Right ventricle myocardium inferior (tissue), 1 donor: ENCODE measurements at regions not wholly inside any gene's neighbourhood (a gene's known extent, or its start where the extent isn't known, plus 50 kb on each side); places are given as distances from the start of the nearest gene placed in this dataset.
A peak's percentile ranks its signal among the peaks of the same experiment; 100 is the strongest.

Experiments
- ATAC-seq: fragments of 200-7000 bp; cut with Tn5 transposase; one replicate; pipeline ENCODE4 v1.9.1; 2020; ENCODE audit warnings: mild to moderate bottlenecking, moderate library complexity
- DNase-seq: peaks from one replicate; pipeline ENCODE4 v3.0.0; 2021; ENCODE audit errors: missing footprints
- intact Hi-C: fragments of 100-400 bp; cut with DNase I; formaldehyde crosslinking; loops from one replicate; pipeline ENCODE4 v1.11.0; 2022
- donor health status: DM: no; HTN: yes; CAD: no; lungs with severe emphysema.

DNA sequence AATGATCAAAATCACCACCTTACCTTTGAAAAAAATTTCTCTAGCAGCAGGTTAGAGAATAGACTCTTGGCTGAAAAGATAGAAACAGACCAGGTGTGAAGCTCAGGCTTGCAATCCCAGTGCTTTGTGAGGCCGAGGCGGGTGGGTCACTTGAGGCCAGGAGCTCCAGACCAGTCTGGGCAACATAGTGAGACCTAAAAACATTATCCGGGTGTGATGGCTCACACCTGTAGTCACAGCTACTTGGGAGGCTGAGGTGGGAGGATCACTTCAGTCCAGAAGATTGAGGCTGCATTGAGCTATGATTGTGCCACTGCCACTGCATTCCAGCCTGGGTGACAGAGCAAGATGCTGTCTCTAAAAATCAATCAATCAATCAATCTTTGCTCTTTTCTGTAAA is 105.3 kb upstream of the TBX3 start:
- DNase-seq (no peak), ATAC-seq (no peak)
- intact Hi-C loops = no loop called here

DNA sequence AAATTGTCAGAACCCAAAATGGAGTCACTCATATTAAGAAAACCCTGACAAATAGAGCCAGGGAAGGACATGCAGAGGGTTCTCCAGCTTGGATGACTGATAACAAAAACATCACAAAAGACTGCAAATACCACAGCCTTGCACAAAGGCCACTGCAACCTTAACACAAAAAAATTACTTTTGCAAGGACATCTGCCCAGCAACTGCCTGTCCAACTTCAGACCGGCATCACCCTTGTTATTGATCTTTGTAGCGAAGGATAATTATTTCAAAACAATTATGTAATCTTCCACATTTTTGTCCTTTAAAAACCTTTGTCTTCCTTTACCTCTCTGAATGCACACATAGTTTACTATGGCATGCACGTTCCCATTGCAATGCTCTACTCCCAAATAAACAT is 100.6 kb upstream of the TBX3 start:
- intact Hi-C loops = no loop called here
- DNase-seq = no peak

DNA sequence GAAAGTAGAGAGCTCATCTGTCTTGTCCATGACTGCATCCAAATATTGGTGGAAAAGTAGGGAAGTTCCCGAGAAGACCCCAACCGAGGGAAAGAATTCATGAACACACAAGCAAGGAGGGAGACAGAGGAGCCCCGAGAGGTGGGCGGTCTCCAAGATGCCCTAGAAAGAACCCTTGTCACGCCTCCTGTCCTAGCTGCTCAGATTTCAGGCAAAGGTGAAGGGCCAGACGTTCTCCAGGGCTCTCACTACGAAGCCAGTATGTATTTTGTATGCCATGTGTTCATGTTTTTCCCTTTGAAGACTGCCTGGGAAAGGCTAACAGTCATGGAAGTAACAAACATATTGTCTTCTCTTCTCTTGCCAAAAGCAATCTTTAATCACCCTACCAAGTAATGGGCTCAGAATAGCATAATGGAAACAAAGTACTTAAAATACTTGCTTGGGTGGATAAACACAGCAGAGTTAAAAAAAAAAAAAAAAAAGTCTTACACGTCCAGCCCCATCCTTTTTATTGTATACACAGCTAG is 99.2 kb upstream of the TBX3 start:
- ATAC-seq (no peak), DNase-seq (no peak)
- intact Hi-C loops = no loop called here

More for the DNA sequence above, 100.6 kb upstream of the TBX3 start:
- no peak for ATAC-seq

DNA sequence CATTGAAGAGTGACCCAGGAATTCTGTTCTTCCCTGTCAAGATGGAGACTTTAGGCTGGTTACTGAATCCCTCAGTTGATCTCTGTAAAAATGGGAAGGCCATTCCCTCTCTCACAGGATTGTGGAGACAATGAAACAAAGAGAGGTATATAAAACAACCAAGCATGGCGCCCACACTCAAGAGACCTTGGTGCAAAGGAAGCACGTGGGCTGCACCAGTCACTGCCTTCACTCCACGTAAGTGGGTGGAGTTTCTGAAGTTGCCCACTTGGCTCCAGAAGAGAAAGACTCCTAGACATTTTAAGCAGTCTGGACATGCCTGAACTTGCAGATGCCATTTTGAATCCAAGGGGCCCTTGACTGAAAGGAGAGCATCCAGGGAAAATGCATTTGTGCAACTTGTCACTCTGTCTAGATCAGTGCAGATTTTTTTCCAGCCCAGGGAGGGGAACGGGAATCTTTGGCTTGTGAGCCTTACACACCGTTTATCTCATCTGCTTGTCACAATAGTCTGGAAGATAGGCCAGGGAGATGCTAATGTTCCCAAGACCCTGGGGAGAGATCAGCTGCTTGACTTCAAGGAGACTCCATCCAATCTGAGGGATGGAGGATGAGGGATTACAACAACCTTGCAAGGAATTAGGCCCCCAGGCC is 96.9 kb upstream of the TBX3 start:
- DNase-seq (no peak), ATAC-seq (no peak)
- intact Hi-C loops = no loop called here

DNA sequence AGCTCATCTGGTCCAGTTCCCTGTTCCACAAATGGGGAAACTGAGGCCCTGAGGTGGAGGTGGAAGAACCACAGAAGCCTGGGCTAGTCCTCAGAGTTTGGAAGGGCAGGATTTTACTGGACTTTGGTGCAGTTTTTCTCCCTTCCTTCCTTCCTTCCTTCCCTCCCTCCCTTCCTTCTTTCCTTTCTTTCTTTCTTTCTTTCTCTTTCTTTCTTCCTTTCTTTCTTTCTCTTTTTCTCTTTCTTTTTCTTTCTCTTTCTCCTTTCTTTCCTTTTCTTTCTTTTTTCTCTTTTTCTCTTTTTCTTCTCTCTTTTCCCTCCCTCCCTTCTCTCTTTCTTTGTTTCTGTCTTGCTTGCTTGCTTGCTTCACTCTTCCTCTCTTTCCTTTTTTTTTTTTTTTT is 95.7 kb upstream of the TBX3 start:
- intact Hi-C loops = no loop called here
- no peak for ATAC-seq
- DNase-seq = no peak

DNA sequence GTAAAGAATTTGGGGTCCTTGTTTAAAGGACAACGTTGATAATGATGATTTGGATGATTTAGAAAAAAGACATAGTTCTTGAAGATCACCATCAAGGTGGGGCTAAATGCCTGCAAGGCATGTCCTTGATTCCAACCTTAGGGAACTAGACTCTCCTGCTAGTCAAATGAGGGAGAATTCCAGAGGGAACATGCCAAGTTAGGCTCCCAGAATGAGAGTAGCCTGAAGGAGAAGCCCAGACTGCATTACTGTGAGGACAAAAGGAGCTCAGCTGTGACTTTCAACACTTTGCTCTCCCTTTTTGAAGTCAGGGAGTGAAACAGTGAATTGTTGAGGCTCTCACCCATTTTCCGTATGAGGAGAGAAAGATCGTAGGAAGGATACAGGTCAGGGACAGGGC is 95.2 kb upstream of the TBX3 start:
- no peak for ATAC-seq
- DNase-seq = no peak
- intact Hi-C loops = no loop called here

DNA sequence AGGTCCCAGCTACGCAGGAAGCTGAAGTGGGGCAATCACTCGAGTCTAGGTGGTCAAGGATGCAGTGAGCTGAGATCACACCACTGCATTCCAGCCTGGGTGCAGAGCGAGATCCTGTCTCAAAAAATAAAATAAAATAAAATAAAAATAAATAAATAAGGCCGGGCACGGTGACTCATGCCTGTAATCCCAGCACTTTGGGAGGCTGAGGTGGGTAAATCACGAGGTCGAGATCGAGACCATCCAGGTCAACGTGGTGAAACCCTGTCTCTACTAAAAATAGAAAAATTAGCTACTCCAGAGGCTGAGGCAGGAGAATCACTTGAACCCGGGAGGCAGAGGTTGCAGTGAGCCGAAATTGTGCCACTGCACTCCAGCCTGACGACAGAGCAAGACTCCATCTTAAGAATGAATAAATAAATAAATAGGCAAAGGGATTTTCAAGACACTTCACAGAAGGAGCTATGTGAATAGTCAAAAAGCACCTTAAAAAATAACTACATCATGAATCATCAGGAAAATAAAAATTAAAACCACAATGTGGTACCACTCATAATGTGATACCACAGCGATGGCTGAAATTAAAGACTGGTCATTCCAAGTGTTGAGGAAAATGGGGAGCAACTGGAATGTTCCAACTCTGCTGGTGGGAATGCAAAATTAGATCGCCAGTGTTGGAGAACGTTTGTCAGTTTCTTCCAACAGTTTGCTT is 92.9 kb upstream of the TBX3 start:
- no peak for ATAC-seq
- intact Hi-C loops = no loop called here
- DNase-seq = no peak

DNA sequence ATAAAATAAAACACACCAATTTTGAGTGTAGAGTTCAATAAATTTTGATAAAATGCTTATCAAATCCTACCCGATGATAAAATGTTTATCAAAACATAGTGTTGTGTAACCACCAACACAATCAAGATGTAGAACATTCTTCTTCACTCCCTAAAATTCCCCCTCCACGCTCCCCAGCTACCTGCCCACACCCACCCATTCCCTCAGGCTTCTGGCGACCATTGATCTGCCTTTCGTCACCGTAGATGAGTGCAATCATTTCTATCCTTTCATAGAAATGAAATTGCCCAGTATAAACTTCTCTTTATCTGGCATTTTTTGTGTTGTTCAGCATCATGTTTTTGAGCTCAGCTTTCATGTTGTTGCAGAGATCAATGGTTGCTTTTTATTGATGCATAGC is 90.7 kb upstream of the TBX3 start:
- ATAC-seq = no peak
- no peak for DNase-seq
- intact Hi-C loops = no loop called here

DNA sequence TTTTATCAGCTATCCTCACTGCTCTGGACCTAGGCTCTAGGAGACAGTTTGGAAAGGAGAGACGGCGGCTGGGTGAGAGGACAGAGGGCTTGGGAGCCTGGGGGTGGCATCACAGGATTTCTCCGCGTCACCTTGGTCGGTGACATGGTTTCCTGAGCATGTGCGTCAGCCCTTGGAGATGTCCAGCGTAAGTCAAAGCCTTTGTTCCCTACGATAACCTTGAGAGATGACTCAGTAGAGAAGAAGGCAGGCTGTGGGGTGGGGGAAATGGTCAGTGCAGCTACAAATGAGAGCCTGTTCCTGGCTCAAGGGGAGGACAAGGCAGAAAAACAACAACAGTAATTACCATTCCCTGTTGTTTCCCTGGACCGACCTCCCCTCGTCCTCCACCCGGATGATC is 90.2 kb upstream of the TBX3 start:
- no peak for ATAC-seq
- intact Hi-C loops = no loop called here
- no peak for DNase-seq

DNA sequence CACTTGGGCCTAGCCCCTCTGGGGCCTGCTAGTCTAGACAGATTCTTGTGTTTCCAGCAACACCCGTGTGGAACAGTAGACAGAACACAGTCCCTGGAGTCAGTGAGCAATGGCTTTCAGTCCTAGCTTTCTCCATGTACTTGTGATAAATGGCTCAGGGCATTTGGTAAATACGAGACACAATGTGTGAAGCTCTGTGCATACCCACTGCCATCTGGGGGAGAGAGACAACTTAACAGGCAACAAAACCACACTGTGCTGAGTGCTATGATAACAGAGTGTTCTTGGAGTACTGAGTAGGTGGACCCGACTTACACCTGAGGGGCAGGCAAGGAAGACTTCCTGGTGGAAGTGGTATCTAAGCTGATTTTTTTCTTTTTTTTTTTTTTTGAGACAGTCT is 86.3 kb upstream of the TBX3 start:
- DNase-seq (no peak), ATAC-seq (no peak)
- intact Hi-C loops = no loop called here

DNA sequence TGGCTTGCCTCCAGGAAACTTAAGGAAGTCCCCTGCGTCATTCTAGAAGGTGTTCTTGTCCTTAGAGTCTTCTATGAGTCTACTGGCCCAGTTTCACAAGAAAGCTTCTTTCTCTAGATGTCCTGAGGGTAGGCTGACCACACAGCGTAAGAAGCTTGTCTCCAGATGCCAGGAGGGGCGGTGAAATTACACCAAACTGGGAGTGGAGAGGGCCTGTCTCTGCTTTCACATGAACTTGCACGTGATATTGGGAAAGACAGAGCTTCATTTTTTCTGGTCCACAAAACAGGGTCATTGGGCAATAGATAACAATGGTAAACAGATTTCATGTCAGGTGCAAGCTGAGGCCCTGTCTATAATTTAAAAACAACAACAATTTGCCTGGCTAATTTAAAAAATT is 85.7 kb upstream of the TBX3 start:
- intact Hi-C loops = no loop called here
- ATAC-seq (no peak), DNase-seq (no peak)

DNA sequence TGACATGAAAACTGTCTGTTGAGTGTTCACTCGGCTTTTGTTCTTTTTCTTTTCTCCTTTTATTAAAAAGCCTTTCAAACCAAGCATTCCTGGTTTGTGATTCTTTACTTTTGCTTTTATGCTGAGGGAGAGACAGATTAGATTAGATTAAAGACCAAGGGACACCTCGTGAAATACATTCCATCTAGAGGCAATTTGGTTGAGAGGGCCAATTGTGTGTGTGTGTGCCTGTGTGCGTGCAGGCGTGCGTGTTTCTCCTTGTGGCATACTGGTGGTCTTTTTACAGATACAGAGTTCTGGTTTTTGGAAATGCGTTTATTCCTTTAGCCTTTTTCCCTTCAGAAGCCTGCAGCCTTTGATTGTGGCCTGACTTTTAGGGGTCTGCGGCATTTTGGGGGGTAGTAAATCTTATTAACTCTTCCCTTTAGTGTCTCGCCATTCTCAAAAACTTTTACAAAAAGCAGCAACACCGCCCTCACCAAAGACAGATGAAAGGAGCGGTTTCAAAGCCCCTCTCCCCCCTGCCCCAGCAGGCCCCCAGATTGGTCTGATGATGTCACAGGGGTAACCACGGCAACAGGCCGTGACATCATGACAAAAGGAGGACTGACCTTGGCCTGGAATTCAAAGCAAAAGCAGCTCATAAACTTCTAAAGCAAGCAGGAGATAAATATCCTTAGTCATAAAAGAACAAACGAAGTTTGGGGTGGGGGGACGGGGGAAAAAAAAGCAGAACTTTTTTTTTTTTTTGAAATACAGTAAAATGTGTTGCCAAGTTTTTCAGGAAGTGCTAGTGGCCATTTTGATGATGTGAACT is 84.1 kb upstream of the TBX3 start:
- intact Hi-C loops = no loop called here
- no peak for ATAC-seq
- DNase-seq = no peak

DNA sequence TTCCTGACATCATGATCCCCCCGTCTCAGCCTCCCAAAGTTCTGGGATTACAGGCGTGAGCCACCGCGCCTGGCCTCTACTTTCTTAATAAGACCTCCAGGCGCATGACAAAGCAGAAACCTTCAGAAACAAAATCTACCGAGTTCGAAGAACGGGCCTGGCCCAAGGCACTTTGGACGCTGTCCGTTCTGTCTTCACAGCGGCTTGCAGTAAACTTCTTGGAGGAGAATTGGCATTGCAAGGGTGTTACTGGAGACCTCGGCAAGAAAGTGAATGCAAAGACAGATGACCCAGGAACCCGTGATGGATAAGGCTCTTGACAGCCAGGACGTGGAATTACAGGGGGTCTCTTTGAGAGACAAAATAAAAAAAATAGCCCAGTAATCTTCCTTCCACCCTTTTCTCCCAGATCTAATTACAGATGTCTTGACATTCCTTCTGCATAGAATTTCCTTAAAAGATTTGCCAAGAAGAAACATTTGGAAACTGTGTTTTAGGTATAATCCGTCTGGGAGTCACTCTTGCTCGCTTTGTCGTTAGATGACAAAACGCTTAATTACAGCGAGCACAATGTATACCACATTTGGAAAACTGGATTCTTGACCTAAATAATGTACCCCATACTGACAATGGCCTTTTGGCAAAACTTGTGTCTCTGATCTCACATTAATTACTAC is 83.2 kb upstream of the TBX3 start:
- no peak for DNase-seq
- no peak for ATAC-seq
- intact Hi-C loops = no loop called here

DNA sequence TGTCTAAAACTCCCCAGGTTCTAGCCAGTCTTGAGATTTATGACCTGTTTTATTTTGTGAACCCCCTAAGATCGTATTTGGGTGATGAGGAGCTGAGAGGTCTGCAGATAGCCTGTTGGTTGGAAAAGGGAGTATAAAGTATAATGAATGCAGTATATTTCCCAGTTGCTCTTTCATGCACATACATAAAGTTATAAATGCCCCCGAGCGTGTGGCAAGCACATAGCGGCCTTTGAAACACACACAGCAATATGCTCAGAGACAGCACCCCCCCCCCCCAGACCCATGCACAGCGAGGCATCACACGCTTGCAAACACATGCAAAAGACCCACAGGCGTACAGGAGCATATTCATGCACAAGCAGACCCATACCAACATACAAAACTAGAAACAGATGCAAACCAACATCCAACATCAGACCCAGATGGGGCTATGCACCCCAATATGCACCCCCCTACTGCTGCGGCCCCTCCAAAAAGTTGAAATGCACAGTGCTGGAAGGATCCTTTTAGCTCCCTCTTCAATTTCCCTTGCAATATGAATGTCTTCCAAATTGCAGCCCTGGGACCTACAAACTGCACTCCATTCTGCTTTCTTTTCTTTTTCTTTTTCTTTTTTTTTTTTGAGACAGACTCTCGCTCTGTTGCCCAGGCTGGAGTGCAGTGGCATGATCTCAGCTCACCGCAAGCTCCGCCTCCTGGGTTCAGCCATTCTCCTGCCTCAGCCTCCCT is 82.2 kb upstream of the TBX3 start:
- ATAC-seq = no peak
- intact Hi-C loops = no loop called here
- DNase-seq = no peak

DNA sequence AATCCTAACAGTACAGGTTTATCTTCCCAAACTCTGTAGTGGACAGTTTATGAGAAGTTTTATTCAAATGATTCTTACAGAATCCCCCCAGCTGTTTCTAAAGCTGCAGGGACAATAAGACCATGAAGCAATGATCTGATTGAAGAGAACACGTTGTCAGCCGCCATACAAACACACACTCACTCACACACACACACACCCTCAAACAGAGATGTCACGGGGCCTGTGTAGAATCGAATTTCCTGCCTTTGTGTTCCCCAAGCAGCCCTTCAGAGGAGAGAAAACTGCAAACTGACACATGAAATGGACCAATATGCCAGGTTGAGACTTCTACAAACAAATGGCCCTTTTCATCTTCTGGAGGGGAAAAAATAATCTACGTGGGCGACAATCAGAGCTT is 80.5 kb upstream of the TBX3 start:
- intact Hi-C loops = loop anchor here (5.0 kb wide), 1 partner anchor 33 kb away; no protein-coding TSS in a partner anchor
- DNase-seq (no peak), ATAC-seq (no peak)

DNA sequence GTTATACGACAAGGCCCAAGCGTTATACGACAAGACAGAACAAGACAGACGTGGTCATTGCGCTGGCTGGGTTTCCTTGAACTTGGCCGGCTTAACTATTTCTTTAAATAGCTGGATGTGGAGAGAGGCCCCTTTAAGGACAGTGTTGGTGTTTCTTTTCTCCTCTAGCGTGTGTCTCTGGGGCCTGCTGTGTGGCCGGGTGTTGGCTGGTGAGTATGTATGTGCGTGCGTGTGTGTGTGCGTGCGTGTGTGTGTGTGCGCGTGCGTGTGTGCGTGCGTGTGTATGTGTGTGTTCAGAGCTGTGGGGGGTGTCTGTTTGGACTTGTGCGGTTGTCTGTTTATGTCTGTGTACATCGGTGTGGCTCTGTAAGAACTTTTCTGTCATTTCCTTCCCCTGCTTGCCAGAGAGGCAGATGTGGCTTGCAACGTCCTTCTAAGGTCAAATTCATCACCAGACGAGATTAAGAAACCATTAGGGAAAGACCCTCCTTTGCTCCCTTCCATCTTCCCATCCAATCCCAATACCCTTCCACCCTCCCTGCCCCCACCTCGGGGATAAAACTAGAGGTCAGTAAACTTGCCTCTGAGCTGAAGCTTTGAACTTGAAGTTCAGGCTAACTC is 78.6 kb upstream of the TBX3 start:
- ATAC-seq (peak; percentile 77), DNase-seq (no peak)
- intact Hi-C loops = loop anchor here (5.0 kb wide), 1 partner anchor 35 kb away; no protein-coding TSS in a partner anchor

DNA sequence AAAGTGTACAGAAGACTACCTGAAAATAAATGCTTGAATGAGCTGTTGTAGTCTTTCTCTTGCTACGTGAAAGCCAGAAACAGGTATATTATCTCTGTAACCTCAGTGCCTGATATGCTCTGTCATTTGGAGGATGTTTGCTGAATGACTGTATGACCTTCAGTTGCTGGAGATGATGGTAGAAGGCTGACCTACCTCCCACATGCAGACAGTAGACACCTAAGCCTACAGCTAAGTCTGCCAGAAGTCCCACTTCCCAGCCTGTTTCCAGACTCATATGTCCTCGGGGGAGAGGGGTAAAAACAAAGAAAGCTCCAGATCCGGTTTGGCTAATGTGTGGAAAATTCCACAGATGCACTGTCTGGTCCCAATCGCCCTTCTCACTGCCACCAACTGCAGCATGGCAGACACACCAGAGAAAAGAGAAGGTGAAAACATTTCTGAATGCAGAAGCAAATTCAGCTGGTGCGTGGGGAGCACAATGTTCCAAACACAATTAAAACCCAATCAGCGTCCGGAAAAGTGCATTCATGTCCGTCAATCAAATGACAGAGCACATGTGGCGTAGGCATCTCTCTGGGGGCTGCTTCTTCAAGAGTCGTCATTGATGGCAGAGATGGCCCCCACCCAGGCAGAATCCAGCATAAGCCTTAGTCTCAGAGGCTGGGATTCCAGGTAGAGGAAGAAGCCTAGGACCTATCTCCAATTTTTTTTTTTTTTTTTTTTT is 76.3 kb upstream of the TBX3 start:
- DNase-seq = no peak
- ATAC-seq = no peak
- intact Hi-C loops = loop anchor here (5.0 kb wide), 1 partner anchor 37 kb away; no protein-coding TSS in a partner anchor
